IMR-90 (cell line): ENCODE measurements at regions not wholly inside any gene's neighbourhood (a gene's known extent, or its start where the extent isn't known, plus 50 kb on each side); places are given as distances from the start of the nearest gene placed in this dataset.

Experiments used
- BHLHE40 ChIP-seq: fragments of 150-350 bp; IDR thresholded peaks from 2 replicates; pipeline ENCODE4 v1.6.1; 2016; ENCODE audit warnings: mild to moderate bottlenecking, low read depth, low read length
- CEBPB ChIP-seq: IDR thresholded peaks from 2 replicates; pipeline ENCODE4 v1.6.1; 2012; ENCODE audit warnings: low read depth, low read length, improper control_type of control experiment
- FOS ChIP-seq: fragments of 150-350 bp; IDR thresholded peaks from 2 replicates; pipeline ENCODE4 v1.6.1; 2016; ENCODE audit warnings: low read depth, low read length
- MXI1 ChIP-seq: IDR thresholded peaks from 2 replicates; pipeline ENCODE4 v1.6.1; 2012; ENCODE audit warnings: low read depth, mild to moderate bottlenecking, low read length, moderate library complexity, borderline replicate concordance
- NFE2L2 ChIP-seq: fragments of 150-350 bp; IDR thresholded peaks from 2 replicates; pipeline ENCODE4 v1.6.1; 2016; ENCODE audit warnings: low read depth, mild to moderate bottlenecking, low read length
- POLR2A ChIP-seq: IDR thresholded peaks from 2 replicates; pipeline ENCODE4 v1.6.1; 2012; ENCODE audit warnings: mild to moderate bottlenecking, low read depth, low read length
- RAD21 ChIP-seq: IDR thresholded peaks from 2 replicates; pipeline ENCODE4 v1.6.1; 2012; ENCODE audit warnings: low read length, improper control_type of control experiment
- RFX5 ChIP-seq: IDR thresholded peaks from 2 replicates; pipeline ENCODE4 v1.8.0; 2012; ENCODE audit warnings: low read depth, mild to moderate bottlenecking, low read length, moderate library complexity
- SMC3 ChIP-seq: fragments of 150-350 bp; IDR thresholded peaks from 2 replicates; pipeline ENCODE4 v1.6.1; 2016; ENCODE audit warnings: low read depth, mild to moderate bottlenecking, antibody characterized with exemption, low read length, moderate library complexity
- TF ChIP-seq, protein P1 (sequence below): conservative IDR thresholded peaks from 2 replicates; pipeline ENCODE4 v1.5.1; 2012; ENCODE audit warnings: mild to moderate bottlenecking, low read depth, low read length, improper control_type of control experiment
- TF ChIP-seq, protein P2 (sequence below): fragments of 150-350 bp; IDR thresholded peaks from 2 replicates; pipeline ENCODE4 v1.6.1; 2016; ENCODE audit warnings: low read depth, mild to moderate bottlenecking, low read length, moderate library complexity, borderline replicate concordance
- TF ChIP-seq, protein P3 (sequence below): fragments of 150-350 bp; IDR thresholded peaks from 2 replicates; pipeline ENCODE4 v1.6.1; 2017; ENCODE audit warnings: mild to moderate bottlenecking, antibody characterized with exemption, low read length, low read depth

GRCh38 chr12:87704374-87704773 lies 324.8 kb downstream of the C12orf50 start:
- TF ChIP-seq NFE2L2 (no peak), POLR2A (no peak), BHLHE40 (no peak), CEBPB (no peak), RAD21 (no peak), FOS (no peak), SMC3 (no peak), MXI1 (no peak), RFX5 (no peak)
- TF ChIP-seq, protein P1, sequence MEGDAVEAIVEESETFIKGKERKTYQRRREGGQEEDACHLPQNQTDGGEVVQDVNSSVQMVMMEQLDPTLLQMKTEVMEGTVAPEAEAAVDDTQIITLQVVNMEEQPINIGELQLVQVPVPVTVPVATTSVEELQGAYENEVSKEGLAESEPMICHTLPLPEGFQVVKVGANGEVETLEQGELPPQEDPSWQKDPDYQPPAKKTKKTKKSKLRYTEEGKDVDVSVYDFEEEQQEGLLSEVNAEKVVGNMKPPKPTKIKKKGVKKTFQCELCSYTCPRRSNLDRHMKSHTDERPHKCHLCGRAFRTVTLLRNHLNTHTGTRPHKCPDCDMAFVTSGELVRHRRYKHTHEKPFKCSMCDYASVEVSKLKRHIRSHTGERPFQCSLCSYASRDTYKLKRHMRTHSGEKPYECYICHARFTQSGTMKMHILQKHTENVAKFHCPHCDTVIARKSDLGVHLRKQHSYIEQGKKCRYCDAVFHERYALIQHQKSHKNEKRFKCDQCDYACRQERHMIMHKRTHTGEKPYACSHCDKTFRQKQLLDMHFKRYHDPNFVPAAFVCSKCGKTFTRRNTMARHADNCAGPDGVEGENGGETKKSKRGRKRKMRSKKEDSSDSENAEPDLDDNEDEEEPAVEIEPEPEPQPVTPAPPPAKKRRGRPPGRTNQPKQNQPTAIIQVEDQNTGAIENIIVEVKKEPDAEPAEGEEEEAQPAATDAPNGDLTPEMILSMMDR, result no peak
- TF ChIP-seq, protein P2, sequence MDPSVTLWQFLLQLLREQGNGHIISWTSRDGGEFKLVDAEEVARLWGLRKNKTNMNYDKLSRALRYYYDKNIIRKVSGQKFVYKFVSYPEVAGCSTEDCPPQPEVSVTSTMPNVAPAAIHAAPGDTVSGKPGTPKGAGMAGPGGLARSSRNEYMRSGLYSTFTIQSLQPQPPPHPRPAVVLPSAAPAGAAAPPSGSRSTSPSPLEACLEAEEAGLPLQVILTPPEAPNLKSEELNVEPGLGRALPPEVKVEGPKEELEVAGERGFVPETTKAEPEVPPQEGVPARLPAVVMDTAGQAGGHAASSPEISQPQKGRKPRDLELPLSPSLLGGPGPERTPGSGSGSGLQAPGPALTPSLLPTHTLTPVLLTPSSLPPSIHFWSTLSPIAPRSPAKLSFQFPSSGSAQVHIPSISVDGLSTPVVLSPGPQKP, result no peak
- TF ChIP-seq, protein P3, sequence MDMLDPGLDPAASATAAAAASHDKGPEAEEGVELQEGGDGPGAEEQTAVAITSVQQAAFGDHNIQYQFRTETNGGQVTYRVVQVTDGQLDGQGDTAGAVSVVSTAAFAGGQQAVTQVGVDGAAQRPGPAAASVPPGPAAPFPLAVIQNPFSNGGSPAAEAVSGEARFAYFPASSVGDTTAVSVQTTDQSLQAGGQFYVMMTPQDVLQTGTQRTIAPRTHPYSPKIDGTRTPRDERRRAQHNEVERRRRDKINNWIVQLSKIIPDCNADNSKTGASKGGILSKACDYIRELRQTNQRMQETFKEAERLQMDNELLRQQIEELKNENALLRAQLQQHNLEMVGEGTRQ, result no peak
